ENCODE measurements at regions not wholly inside any gene's neighbourhood (a gene's known extent, or its start where the extent isn't known, plus 50 kb on each side); places are given as distances from the start of the nearest gene placed in this dataset.

GRCh38 chr22:19626666-19627065, 87.6 kb upstream of the SEPTIN5 start (continued):
- no peak for TF ChIP-seq ZNF707 (tag by site-specific recombination; IDR thresholded peaks at IDR 0.05)

GRCh38 chr22:19628038-19628776, 86.1 kb upstream of the SEPTIN5 start:
- no peaks in the 10 kb centered on the region for H3K4me1 ChIP-seq (ENCODE audit: control insufficient read depth, insufficient read depth, low read length)
- no peaks in the 10 kb centered on the region for H3K9me3 ChIP-seq (ENCODE audit: control insufficient read depth, insufficient read depth, low read depth, low read length)
- ChIA-PET POLR2A (no interaction called here), CTCF (interaction anchor here (0.7 to 2.9 kb wide), 4 partner anchors 11 to 104 kb away, joined by 3 to 15 read pairs (median 8); partner anchors contain the start of gene CLDN5)
- H3K4me3 ChIP-seq (ENCODE audit: low read depth, low read length): no peak overlapping the region
- no peaks in the 10 kb centered on the region for H3K36me3 ChIP-seq (ENCODE audit: control insufficient read depth in 2 of 2, insufficient read depth in 1 of 2, low read length in 2 of 2)
- TF ChIP-seq ZNF146 (tag by site-specific recombination; IDR thresholded peaks at IDR 0.05) (peak; percentile 77), PRDM4 (tag by site-specific recombination; IDR thresholded peaks at IDR 0.05) (no peak)
- H3K27ac ChIP-seq (ENCODE audit: extremely low read depth, low read depth, low read length): no peak overlapping the region

GRCh38 chr22:19629331-19629719, 85.0 kb upstream of the SEPTIN5 start:
- Histone ChIP-seq H3K4me3 (ENCODE audit: low read depth, low read length) (no peak overlapping the region), H3K27ac (ENCODE audit: extremely low read depth, low read depth, low read length) (no peak overlapping the region), H3K4me1 (ENCODE audit: control insufficient read depth, insufficient read depth, low read length) (no peaks in the 10 kb centered on the region), H3K36me3 (ENCODE audit: control insufficient read depth in 2 of 2, insufficient read depth in 1 of 2, low read length in 2 of 2) (no peaks in the 10 kb centered on the region), H3K9me3 (ENCODE audit: control insufficient read depth, insufficient read depth, low read depth, low read length) (no peaks in the 10 kb centered on the region)
- no peak for TF ChIP-seq ZNF146 (tag by site-specific recombination; IDR thresholded peaks at IDR 0.05)
- no peak for TF ChIP-seq ZNF175 (tag by site-specific recombination; IDR thresholded peaks at IDR 0.05)
- TF ChIP-seq ZNF155 (tag by site-specific recombination; IDR thresholded peaks at IDR 0.05): no peak
- no peak for TF ChIP-seq ZNF558 (tag by site-specific recombination; IDR thresholded peaks at IDR 0.05)
- no peak for TF ChIP-seq ZNF433 (tag by site-specific recombination; IDR thresholded peaks at IDR 0.05; ENCODE audit: low read depth)
- TF ChIP-seq ZNF488 (tag by site-specific recombination; IDR thresholded peaks at IDR 0.05): no peak
- TF ChIP-seq ZEB2 (tag by site-specific recombination; IDR thresholded peaks at IDR 0.05): no peak
- TF ChIP-seq ZNF132 (tag by site-specific recombination; IDR thresholded peaks at IDR 0.05; ENCODE audit: borderline replicate concordance): no peak
- TF ChIP-seq ZNF266 (tag by site-specific recombination; IDR thresholded peaks at IDR 0.05; ENCODE audit: low read depth): no peak
- no peak for TF ChIP-seq ZNF621 (tag by site-specific recombination; IDR thresholded peaks at IDR 0.05)
- TF ChIP-seq ZNF391 (tag by site-specific recombination; IDR thresholded peaks at IDR 0.05; ENCODE audit: borderline replicate concordance, low read depth): no peak
- ChIA-PET POLR2A (interaction anchor here (0.7 to 1.3 kb wide), 3 partner anchors 150 to 457 kb away, joined by 3 to 6 read pairs (median 4); partner anchors contain the start of genes CDC45 and SLC25A1), CTCF (interaction anchor here (0.6 to 2.9 kb wide), 63 partner anchors 10 to 723 kb away, joined by 3 to 31 read pairs (median 4); partner anchors contain the start of genes CDC45, CLDN5, DGCR6 and ESS2)

GRCh38 chr22:19629720-19630419, 84.4 kb upstream of the SEPTIN5 start:
- no peaks in the 10 kb centered on the region for H3K36me3 ChIP-seq (ENCODE audit: control insufficient read depth in 2 of 2, insufficient read depth in 1 of 2, low read length in 2 of 2)
- no peak overlapping the region for H3K27ac ChIP-seq (ENCODE audit: extremely low read depth, low read depth, low read length)
- CTCF ChIA-PET: interaction anchor here (0.6 to 2.9 kb wide), 75 partner anchors 9 to 1618 kb away, joined by 3 to 31 read pairs (median 4); partner anchors contain the start of genes CDC45, CLDN5, DGCR6 and ESS2
- H3K4me3 ChIP-seq (ENCODE audit: low read depth, low read length): no peak overlapping the region
- H3K4me1 ChIP-seq (ENCODE audit: control insufficient read depth, insufficient read depth, low read length): no peaks in the 10 kb centered on the region
- H3K9me3 ChIP-seq (ENCODE audit: control insufficient read depth, insufficient read depth, low read depth, low read length): no peaks in the 10 kb centered on the region
- POLR2A ChIA-PET: interaction anchor here (0.7 to 1.3 kb wide), 3 partner anchors 150 to 457 kb away, joined by 3 to 6 read pairs (median 4); partner anchors contain the start of genes CDC45 and SLC25A1
- no peak for TF ChIP-seq ZNF23 (tag by site-specific recombination; IDR thresholded peaks at IDR 0.05; ENCODE audit: borderline replicate concordance)
- no peak for TF ChIP-seq ZNF785 (tag by site-specific recombination; IDR thresholded peaks at IDR 0.05)
- no peak for TF ChIP-seq ZNF426 (tag by site-specific recombination; IDR thresholded peaks at IDR 0.05)
- no peak for TF ChIP-seq ZNF792 (tag by site-specific recombination; IDR thresholded peaks at IDR 0.05)
- no peak for TF ChIP-seq ZBTB8A (tag by site-specific recombination; IDR thresholded peaks at IDR 0.05)
- TF ChIP-seq ZNF324 (tag by site-specific recombination; IDR thresholded peaks at IDR 0.05): no peak
- no peak for TF ChIP-seq ZNF280C (tag by site-specific recombination; IDR thresholded peaks at IDR 0.05)
- no peak for TF ChIP-seq ZNF558 (tag by site-specific recombination; IDR thresholded peaks at IDR 0.05)
- no peak for TF ChIP-seq ZNF473 (tag by site-specific recombination; IDR thresholded peaks at IDR 0.05)
- no peak for TF ChIP-seq ZBTB21 (tag by site-specific recombination; IDR thresholded peaks at IDR 0.05)
- no peak for TF ChIP-seq ZNF24 (tag by site-specific recombination; IDR thresholded peaks at IDR 0.05)
- TF ChIP-seq ZNF239 (tag by site-specific recombination; IDR thresholded peaks at IDR 0.05): no peak

All from HEK293 (cell line).